ENCODE measurements at regions not wholly inside any gene's neighbourhood (a gene's known extent, or its start where the extent isn't known, plus 50 kb on each side); places are given as distances from the start of the nearest gene placed in this dataset.

DNA sequence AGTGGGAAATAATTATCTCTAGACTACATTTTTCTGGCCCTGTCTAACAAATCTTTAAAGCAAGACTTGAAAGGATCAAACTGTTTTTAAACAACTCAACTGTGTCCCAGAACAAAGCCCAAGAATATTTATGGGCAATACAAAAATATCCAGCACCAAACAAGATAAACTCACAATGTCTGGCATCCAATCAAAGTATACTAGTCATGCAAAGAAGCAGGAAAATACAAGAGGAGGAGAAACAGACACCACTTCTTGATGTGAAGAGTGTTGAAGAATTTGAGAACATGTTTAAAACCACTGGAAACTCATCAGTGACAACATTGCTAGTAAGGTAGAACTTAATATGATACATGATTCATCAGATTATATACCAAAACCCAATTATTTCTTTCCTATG is 66.1 kb upstream of the CDC42EP3 start:
- no peak overlapping the region for H3K4me3 ChIP-seq (ENCODE audit: low read depth, low read length)
- POLR2A ChIA-PET = no interaction called here
- no peaks in the 10 kb centered on the region for H3K36me3 ChIP-seq (ENCODE audit: control insufficient read depth, insufficient read depth, low read length)
- H3K27me3 ChIP-seq (ENCODE audit: control insufficient read depth, insufficient read depth, low read length) = no peaks in the 10 kb centered on the region
- CTCF ChIA-PET = no interaction called here
- DNase-seq (ENCODE audit: low read depth) = no peak
- TF ChIP-seq, protein P1, sequence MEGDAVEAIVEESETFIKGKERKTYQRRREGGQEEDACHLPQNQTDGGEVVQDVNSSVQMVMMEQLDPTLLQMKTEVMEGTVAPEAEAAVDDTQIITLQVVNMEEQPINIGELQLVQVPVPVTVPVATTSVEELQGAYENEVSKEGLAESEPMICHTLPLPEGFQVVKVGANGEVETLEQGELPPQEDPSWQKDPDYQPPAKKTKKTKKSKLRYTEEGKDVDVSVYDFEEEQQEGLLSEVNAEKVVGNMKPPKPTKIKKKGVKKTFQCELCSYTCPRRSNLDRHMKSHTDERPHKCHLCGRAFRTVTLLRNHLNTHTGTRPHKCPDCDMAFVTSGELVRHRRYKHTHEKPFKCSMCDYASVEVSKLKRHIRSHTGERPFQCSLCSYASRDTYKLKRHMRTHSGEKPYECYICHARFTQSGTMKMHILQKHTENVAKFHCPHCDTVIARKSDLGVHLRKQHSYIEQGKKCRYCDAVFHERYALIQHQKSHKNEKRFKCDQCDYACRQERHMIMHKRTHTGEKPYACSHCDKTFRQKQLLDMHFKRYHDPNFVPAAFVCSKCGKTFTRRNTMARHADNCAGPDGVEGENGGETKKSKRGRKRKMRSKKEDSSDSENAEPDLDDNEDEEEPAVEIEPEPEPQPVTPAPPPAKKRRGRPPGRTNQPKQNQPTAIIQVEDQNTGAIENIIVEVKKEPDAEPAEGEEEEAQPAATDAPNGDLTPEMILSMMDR (IDR thresholded peaks at IDR 0.05; ENCODE audit: insufficient read depth, low read depth, low read length) = no peak

DNA sequence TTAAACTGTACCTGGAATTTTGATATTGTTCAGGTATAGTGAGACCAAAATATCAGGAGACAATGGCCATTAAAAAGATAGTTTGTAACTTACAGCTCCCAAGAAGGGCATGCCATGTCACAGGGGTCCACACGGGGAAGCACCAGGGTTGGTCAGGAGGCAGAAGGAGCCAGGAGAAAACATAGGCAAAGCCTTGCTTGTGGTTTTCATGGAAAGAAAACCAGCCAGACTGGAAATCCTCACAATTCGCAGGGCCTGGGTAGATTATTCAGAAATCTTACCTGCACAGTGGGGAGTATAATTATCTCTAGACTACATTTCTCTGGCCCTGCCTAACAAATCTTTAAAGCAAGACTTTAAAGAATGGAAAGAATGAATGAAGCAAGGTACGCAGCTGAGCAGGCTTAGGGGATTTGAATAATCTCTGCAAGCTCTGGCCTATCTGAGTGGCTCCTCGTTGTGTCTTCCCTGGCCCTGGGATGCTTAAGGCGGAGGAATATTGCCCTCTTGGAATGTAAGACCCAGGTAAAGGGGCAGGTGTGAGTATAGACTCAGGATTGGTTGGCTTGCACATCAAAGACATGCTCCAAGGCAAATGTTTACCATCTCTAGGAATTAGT is 66.9 kb upstream of the CDC42EP3 start:
- ChIA-PET CTCF (no interaction called here), POLR2A (no interaction called here)
- TF ChIP-seq, protein P1 (IDR thresholded peaks at IDR 0.05; ENCODE audit: insufficient read depth, low read depth, low read length) = no peak
- no peak for DNase-seq (ENCODE audit: low read depth)
- no peak overlapping the region for H3K4me3 ChIP-seq (ENCODE audit: low read depth, low read length)
- no peaks in the 10 kb centered on the region for H3K36me3 ChIP-seq (ENCODE audit: control insufficient read depth, insufficient read depth, low read length)
- H3K27me3 ChIP-seq (ENCODE audit: control insufficient read depth, insufficient read depth, low read length) = no peaks in the 10 kb centered on the region

DNA sequence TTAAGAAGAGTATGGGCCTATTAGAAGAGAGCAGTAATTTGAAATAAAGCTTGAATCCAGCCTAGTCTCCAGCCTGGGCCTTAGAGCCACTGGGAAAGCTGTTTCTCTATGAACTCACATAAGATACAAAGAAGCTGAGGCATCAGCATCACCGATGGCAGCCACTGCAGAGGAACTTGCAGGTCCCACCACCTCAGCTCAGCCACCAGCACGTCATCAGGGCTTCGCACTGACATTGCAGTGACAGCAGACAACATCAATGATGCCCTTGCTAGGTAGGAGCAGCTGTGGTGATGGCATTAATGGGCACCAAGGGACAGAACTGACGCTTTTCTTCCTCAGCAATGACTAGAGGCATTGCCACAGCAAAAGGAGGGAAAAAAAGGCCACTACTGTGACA is 67.7 kb upstream of the CDC42EP3 start:
- TF ChIP-seq, protein P1 (IDR thresholded peaks at IDR 0.05; ENCODE audit: insufficient read depth, low read depth, low read length) = no peak
- ChIA-PET CTCF (interaction anchor here (1.2 to 1.5 kb wide), 2 partner anchors 10 to 138 kb away, joined by 4 read pairs; no protein-coding TSS in a partner anchor), POLR2A (no interaction called here)
- Histone ChIP-seq H3K4me3 (ENCODE audit: low read depth, low read length) (no peak overlapping the region), H3K36me3 (ENCODE audit: control insufficient read depth, insufficient read depth, low read length) (no peaks in the 10 kb centered on the region), H3K27me3 (ENCODE audit: control insufficient read depth, insufficient read depth, low read length) (no peaks in the 10 kb centered on the region)
- no peak for DNase-seq (ENCODE audit: low read depth)

DNA sequence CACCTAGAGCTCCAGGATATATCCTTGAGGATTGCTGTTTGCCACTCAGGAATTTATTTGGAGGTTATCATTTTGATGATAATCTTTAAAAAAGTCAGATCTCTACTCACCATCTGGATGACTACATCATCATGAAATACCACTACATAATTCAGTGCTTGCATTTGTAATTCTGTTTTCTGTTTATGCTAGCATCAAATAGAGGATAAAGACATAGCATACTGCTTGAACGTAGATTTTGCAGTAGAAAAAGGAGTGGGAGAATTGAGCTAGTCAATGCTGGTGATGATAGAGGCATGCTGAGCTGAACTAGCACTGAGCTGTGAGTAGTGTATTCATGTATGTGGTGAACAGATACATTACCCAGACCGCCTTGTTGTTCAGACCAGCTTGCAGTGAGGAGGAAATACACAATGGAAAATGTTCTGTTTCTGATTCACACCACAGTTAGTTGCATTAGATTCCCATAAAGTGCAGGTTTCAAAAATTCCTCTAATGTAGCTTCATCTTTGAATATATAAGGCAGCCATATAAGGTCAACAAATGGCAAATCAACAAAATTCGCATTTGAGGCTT is 68.8 kb upstream of the CDC42EP3 start:
- ChIA-PET POLR2A (interaction anchor here (0.6 to 0.7 kb wide), 2 partner anchors 8 to 112 kb away, joined by 3 read pairs; no protein-coding TSS in a partner anchor), CTCF (interaction anchor here (1.2 to 1.5 kb wide), 2 partner anchors 9 to 137 kb away, joined by 4 read pairs; no protein-coding TSS in a partner anchor)
- H3K36me3 ChIP-seq (ENCODE audit: control insufficient read depth, insufficient read depth, low read length) = no peaks in the 10 kb centered on the region
- H3K27me3 ChIP-seq (ENCODE audit: control insufficient read depth, insufficient read depth, low read length) = no peaks in the 10 kb centered on the region
- TF ChIP-seq, protein P1 (IDR thresholded peaks at IDR 0.05; ENCODE audit: insufficient read depth, low read depth, low read length) = no peak
- no peak overlapping the region for H3K4me3 ChIP-seq (ENCODE audit: low read depth, low read length)
- no peak for DNase-seq (ENCODE audit: low read depth)

DNA sequence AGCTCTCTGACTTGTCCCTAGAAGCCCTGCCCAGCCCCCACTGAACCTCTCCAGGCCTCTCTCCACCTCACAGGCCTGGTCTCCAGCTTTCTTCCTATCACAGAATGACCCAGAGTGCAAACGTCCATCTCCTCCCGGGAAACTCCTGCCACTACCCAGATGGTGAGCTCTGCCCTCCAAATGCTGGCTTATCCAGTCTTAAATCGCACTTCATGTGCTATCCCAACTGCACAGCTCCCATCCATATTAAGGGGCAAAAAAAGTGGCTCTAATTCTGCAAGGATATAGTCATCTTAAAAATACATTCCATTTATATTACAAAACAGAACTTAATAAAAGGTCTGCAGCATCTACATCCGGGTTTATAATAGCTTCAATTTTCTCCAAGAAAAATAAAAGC is 70.8 kb upstream of the CDC42EP3 start:
- POLR2A ChIA-PET = no interaction called here
- H3K36me3 ChIP-seq (ENCODE audit: control insufficient read depth, insufficient read depth, low read length) = no peaks in the 10 kb centered on the region
- H3K4me3 ChIP-seq (ENCODE audit: low read depth, low read length) = no peak overlapping the region
- H3K27me3 ChIP-seq (ENCODE audit: control insufficient read depth, insufficient read depth, low read length) = no peaks in the 10 kb centered on the region
- CTCF ChIA-PET = interaction anchor here (0.7 to 2.0 kb wide), 6 partner anchors 16 to 328 kb away, joined by 3 to 6 read pairs (median 4); no protein-coding TSS in a partner anchor
- TF ChIP-seq, protein P1 (IDR thresholded peaks at IDR 0.05; ENCODE audit: insufficient read depth, low read depth, low read length) = no peak
- no peak for DNase-seq (ENCODE audit: low read depth)

All from BJ (cell line).